ENCODE measurements at regions not wholly inside any gene's neighbourhood (a gene's known extent, or its start where the extent isn't known, plus 50 kb on each side); places are given as distances from the start of the nearest gene placed in this dataset.

DNA sequence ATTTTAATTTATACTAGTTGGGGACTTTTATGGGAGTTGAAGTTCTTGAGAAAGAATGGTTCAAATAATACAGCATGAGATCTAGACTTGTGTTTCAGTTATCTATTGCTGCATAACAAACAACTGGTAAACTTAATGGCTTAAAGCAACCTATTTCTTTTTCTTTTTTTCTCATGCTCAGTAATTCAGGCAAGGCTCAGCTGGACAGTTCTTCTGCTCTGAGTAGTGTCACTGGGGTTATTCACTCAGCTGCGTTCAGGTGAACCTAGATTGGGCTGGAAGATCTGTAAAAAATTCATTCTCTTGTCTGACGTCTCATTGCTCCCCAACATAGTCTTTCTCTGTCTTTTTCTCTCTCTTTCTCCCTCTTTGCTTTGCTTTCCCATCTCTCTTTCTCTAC lies 291.7 kb downstream of the GBA3 start:
- intact Hi-C loops (cut with DNase I): no loop called here
- ATAC-seq (no peak), DNase-seq (ENCODE audit: low spot score) (no peak)

DNA sequence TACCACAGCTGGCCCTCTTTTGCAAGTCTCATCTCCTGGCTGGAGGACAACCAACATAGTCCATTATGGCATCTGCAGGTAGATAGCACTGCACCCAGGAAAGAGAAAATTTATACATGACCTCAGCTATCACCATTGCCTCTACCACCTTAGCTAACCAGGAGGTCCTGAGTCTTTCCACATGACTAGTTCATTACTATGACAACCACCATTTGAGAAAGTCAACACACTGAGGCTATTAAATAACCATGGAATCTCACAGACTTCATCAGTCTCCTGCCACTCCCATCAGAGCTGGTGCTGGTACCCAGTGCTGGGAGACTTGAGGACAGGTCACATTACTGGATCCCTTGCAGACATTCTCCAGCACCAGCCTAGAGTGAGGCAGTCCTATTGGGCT lies 285.9 kb downstream of the GBA3 start:
- ATAC-seq (no peak), DNase-seq (ENCODE audit: low spot score) (no peak)
- intact Hi-C loops (cut with DNase I): no loop called here

DNA sequence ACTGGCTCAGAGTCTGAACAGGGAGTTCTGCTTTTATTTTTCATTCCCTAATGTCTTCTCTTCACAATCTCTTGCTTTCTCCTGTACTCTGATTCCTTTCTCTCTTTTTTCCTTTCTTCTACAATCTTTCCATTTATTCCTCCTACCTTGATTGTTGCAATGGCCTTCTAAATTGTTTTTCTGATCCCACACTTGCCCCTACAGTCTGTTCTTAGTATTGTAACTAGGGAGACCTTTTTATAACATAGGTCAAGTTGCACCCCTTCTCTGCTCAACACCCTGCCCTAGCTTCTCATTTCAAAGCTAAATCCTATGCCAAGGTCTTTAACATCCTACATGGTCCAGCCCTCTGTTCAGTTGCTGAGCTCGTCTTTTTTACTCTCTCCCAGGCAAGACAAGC lies 277.9 kb downstream of the GBA3 start:
- DNase-seq (ENCODE audit: low spot score) (no peak), ATAC-seq (no peak)
- intact Hi-C loops (cut with DNase I): no loop called here

DNA sequence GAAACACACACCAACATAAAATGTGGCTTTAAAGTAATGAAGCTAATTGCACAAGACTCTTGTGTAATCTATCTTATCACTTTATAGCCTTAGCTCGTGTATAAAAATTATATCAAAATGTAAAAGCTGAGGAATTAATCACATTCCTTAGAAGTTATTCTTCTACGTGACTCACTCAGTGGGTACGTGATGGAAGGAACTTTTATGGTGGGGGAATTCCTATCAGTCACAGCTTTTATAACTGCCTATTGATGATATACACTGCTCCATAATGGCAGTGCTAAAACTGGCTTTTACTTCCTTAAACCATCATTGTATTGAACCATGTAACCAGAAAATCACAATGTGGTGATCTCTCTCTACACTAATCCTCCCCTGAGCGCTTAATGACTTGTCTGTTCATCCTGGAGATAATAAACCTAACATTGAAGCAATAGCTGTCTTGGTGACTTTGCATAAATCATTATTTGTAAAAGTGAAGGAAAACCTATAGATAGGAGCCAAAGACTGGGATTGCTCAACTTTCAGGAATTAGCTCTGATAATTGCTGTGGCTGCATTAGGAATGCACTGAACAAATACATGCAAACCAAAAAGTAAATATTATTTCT lies 276.7 kb downstream of the GBA3 start:
- no peak for ATAC-seq
- intact Hi-C loops (cut with DNase I): no loop called here
- no peak for DNase-seq (ENCODE audit: low spot score)

DNA sequence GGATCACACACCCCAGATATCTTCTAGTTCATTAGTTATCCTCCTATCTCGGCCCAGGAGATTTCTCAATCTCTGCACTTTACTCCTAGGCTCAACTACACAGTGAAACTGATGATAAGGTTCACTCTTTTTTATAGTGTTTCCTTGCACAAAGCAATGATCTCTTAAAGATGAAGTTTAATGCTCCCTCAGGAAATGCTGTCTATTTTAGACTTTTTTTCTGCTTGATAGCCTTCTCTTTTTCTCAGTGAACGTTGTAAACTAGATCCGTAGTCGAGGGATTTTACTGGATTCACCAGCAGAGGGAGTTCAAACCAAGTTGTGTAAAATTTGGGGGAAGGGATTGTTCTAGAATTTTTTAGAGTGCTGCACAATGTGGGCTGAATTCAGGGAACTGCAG lies 269.6 kb downstream of the GBA3 start:
- ATAC-seq (no peak), DNase-seq (ENCODE audit: low spot score) (no peak)
- intact Hi-C loops (cut with DNase I): no loop called here

DNA sequence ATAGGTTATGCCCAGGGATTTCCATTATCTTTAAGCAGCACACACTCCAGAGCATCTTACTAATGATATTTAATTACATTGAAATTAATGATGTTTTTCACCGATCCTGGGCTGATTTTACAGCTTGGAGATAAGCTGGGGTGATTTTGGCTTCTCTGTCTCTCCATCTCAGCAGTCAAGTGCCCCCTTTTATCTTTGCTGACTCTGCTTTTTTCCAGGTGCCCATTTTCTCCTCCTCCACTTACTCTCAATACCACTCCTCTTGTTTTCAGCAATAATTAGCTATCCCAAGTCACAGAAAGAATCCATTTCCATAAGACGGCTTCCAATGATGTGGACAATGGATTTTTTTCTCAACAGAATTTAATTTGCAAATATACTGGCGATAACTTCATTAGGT lies 266.7 kb downstream of the GBA3 start:
- ATAC-seq: no peak
- no peak for DNase-seq (ENCODE audit: low spot score)
- intact Hi-C loops (cut with DNase I): no loop called here

DNA sequence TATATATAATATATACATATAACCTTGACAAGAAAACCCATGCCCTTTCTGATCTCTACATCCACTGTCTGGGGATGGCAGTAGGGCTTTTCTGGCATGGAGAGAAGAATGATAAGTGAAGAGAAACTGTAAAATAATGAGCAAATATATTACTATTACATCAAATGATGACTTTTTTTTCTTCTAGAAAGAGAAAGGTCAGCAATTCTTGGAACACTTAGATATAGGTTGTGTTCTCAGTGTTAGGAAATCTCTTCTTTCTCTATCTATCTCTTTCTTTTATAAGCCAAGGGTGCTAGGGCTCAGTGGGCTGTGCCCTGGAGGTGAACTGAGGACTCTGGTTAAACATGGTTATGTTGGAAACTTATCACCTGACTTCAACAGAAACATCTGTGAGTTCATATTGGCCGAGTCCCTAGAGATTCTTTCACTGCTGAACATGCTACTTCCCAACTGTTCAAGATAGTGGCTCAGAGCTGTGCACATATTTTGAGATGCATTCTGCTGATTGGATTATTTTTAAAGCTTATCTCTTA lies 265.1 kb downstream of the GBA3 start:
- no peak for ATAC-seq
- DNase-seq (ENCODE audit: low spot score): no peak
- intact Hi-C loops (cut with DNase I): no loop called here

DNA sequence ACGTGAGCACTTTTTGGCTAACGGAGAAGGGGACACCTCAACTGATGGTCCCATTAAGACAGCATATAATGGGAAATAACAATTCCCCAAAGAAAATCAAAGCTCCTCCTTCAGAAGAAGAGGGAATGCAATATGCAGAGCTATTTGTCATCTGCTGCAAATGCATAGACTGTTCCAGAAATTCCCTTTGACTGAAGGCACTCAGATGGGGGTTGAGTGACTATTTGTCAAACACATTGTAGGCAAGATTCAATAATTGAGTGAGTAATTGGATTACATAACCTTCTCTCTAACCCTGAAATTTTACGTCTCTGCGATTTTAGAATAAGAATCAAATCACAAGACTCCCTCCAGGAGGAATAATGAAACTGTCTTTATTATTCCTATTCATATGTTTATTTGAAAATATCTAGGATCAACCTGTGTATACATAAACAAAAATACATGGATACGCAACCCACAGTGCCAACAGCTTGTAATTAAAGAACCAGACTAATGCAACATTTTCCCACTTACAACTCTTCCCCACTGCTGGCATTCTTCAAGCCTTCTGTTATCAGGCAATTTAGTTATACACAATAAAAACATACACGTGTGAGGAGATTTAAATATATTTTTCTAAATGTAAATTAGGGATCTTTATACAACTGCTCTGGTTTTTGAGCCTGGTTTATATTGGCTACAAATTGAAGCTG lies 256.6 kb downstream of the GBA3 start:
- no peak for DNase-seq (ENCODE audit: low spot score)
- ATAC-seq: no peak
- intact Hi-C loops (cut with DNase I): no loop called here

DNA sequence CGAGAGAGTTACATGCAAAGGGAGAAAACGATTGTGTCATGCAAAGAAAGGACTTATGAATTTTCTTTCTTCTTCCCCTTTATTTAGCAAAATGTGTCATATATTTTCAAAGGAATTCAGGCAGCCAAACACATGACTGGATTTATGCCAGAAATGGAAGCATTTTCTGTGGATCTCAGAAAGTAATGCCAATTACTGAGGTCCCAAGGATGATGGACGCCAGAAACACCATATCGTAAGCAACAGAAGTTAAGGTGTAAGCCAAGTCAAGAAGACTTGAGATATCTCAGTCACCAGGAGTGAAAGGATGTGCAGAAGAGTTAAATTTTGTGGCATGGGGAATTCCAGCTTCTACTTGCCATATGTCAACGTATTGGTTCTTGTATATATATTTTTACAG lies 255.1 kb downstream of the GBA3 start:
- DNase-seq (ENCODE audit: low spot score): no peak
- no peak for ATAC-seq
- intact Hi-C loops (cut with DNase I): no loop called here

DNA sequence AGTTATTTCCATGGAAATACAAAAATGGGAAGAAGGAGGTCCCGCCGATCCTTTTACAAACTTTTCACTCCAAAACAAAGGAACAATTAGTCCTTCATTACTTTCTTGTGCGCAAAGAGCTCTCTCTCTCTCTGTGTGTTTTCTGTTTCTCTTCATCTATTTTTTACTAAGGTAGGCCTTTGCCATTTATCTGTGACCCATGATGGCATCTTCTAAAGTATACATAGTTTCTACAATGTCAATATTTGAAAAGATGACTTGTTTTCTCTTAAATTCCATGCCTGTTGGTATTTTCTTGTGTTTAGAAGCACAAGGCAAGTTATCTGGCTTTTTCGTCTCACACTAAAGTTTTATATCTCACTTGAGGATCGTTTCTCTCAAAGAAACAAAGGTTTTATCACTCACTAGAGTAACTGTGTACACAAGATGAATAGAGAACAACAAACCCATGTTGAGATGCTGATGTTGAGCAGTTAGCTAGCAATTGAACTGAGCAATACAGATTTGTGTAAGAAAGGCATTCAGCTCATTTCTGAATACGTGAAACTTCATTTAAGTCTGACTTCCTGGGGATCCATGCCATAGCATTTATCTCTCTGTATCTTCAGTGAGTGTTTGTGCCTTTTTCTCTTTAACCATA lies 250.3 kb downstream of the GBA3 start:
- intact Hi-C loops (cut with DNase I): no loop called here
- ATAC-seq (no peak), DNase-seq (ENCODE audit: low spot score) (no peak)

DNA sequence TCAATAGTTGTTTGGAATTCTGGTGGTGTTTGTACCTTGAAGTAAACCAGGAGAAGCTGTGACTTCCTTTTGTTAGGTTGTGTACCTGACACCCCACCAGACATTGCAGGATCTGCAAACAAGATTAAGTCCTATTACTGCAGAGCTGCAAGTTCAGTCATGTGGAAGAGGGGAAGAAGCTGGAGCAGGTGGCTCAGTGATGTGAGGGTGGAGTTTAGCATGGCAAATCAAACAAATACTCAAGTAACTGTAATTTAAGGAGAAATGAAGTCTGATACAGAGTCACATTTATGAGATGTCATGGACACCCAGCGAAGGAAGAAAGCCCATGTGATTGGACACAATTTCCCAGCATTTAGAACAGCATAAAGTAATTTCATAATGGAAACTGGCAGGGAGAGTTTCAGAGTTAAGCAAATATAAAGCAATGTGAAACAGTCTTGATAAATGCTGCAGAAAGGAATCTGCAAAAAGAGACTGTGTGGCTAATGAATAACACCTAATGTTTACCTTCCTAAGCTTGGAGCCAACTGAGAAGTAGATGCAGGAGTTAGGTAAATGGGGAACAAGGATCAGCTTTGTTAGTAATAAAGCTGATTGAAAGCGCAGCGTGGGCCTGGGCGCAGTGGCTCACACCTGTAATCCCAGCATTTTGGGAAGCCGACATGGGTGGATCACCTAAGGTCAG lies 249.1 kb downstream of the GBA3 start:
- DNase-seq (ENCODE audit: low spot score) (no peak), ATAC-seq (no peak)
- intact Hi-C loops (cut with DNase I): no loop called here

DNA sequence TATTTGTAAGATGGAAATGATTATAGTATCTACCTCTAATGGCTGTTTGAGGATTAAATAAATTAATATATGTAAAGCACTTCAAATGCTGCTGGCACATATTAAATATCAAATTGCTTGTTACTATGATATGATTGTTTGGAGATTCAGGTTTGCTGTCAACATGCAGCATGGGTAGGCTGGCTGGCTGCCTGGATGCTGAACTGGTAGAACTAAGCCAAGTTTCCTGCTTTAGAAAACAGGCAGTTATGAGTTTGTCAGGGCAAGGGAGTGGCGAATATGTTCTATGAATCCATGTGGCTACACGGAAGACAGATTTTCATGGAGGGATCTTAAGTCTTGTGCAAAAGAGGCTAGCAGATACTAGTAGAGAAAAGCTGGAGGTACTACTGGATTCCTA lies 239.6 kb downstream of the GBA3 start:
- no peak for ATAC-seq
- intact Hi-C loops (cut with DNase I): no loop called here
- DNase-seq (ENCODE audit: low spot score): no peak

DNA sequence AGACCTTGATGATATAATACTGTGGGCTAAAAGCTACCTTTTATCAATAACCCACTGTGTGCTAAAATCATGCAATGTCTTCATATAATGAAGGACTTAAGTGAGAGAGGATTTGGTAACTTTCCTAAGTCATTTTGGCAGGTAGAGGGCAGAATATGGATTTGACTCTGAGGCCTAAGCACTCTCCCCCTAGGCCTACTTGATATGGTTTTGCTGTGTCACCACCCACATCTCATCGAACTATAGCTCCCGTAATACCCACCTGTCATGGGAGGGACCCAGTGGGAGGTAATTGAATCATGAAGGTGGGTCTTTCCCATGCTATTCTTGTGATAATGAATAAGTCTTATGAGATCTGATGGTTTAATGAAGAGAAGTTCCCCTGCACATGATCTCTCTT lies 229.7 kb downstream of the GBA3 start:
- no peak for DNase-seq (ENCODE audit: low spot score)
- intact Hi-C loops (cut with DNase I): no loop called here
- ATAC-seq: no peak

DNA sequence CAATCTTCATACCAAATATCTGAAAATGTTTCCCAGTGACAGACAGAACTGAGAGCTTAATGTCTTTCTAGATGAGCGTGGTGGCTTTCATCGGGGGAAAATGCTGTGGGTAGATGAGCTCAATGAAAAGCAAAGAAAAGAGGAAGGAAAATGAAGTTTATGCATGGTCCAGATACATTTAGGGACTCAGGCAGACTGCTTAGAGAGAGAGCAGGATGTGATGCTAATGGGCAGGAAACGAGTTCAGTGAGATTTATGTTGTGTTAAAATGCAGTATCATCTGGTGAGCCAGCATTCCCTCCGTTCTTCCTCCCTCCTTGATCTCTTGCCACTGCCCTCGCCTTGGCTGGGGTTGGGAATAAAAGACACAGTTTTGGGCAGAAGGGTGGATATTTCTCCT lies 229.2 kb downstream of the GBA3 start:
- intact Hi-C loops (cut with DNase I): no loop called here
- no peak for ATAC-seq

DNA sequence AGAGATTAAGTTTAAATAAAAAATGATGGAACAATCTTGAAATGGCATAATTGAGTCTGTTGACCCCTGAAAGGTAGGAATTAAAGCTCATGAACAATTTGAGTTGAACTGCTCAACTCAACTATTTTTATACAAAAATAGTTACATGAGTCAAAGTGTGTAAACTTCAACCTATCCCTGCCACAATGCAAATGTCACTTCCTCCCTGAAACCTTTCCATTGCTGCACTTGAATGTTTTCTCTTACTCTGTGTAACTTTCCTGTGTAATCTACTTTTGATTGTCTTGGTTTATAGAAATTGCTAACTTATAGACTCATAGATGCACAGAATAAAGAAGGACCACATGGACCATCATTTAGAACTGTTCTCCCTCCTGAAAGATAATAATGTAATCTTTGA lies 218.5 kb downstream of the GBA3 start:
- no peak for DNase-seq (ENCODE audit: low spot score)
- no peak for ATAC-seq
- intact Hi-C loops (cut with DNase I): no loop called here

More for the DNA sequence above, 229.2 kb downstream of the GBA3 start:
- DNase-seq (ENCODE audit: low spot score): no peak

DNA sequence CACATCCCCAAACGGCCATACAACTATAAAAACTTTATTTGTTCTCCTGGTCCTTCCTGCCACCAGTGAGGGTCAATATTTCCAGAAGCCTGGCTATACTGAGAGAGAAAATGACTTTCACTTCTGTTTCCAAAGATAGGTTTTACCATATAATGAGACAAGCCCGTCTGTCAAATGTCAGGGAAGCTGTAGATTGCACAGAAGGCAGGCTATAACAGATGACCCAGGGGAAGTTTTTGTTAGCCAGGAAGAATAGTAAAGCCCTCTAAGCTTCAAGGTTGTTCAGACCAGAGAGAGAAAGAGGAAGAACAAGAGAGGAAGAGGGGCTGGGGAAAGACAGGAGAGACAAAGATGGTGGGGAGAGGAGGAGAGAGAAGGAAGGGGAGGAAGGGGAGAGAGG lies 217.5 kb downstream of the GBA3 start:
- DNase-seq (ENCODE audit: low spot score) (no peak), ATAC-seq (no peak)

DNA sequence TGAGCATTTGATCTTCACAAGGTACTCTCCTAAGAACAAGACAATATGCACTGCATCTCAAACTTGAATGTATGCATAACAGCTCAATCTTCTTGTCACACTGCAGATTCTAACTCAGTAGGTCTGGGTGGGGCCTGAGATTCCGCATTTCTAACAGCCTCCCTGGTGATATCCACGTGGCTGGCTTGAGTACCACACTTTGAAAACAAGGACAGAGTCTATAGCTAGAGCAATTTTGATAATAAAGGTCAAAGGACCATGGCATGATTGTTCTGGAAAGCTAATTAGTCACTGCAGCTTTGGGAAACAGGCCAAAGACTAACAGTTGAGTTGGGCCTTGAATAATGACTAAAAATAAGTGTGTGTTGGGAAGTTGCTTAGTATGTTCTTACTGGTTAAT lies 213.3 kb downstream of the GBA3 start:
- no peak for DNase-seq (ENCODE audit: low spot score)
- intact Hi-C loops (cut with DNase I): no loop called here
- no peak for ATAC-seq

More for the DNA sequence above, 217.5 kb downstream of the GBA3 start:
- intact Hi-C loops (cut with DNase I): no loop called here

DNA sequence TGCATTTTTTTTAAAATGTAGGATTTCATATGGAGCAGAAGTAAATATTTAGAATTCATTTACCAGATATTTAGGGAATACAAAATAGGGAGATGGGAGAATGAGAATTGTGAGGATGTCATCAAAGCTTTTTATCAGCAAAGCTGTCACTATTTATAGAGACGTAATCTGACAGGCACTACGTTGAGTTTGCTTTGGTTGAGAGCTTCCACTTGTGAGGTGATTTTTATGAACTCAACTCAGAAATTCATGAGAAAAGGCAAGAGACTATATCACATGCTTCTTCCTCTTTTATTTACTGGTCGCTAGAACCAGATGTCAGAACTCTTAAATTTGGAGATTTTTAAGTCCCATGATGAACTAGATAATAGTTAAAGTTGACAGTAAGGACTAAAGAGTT lies 211.2 kb downstream of the GBA3 start:
- no peak for DNase-seq (ENCODE audit: low spot score)
- intact Hi-C loops (cut with DNase I): no loop called here
- no peak for ATAC-seq

DNA sequence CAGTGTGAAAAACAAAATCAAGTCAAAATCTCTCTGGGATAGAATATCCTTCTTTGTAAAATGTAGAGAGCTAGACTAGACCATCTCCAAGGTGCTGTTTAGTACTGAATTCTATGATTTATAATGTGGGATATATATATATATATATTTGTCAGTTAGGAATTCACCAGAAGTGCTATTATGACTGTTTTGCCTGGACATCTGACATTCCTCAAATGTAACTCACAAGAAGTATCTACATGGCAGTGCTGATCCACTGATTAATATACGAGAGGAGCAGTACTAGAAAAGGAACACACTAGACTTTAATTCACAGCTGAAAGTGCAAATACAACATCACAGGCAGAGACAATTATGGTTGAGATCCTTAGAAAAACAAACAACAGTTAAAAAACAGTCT lies 208.9 kb downstream of the GBA3 start:
- intact Hi-C loops (cut with DNase I): no loop called here

DNA sequence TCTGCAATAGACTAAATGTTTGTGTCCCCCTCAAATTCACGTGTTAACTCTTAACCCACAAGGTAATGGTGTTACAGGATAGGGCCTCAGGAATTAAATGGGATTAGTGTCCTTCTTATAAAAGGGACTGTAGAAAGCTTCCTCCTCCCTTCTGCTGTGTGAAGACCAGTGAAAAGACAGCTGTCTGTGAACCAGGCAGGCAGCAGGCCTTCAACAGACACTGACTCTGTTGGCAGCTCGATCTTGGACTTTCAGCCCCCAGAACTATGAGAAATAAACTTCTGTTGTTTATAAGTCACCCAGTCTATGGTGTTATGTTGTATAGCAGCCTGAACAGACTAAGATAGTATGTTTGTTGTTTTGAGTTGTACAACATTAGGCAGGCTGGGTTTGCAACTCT lies 208.1 kb downstream of the GBA3 start:
- DNase-seq (ENCODE audit: low spot score) (no peak), ATAC-seq (no peak)
- intact Hi-C loops (cut with DNase I): no loop called here

More for the DNA sequence above, 208.9 kb downstream of the GBA3 start:
- ATAC-seq (no peak), DNase-seq (ENCODE audit: low spot score) (no peak)

Data from sciatic nerve (tissue), 2 donors.